Karpas-422 (cell line): ENCODE measurements at regions not wholly inside any gene's neighbourhood (a gene's known extent, or its start where the extent isn't known, plus 50 kb on each side); places are given as distances from the start of the nearest gene placed in this dataset.

Experiments
- DNase-seq: peaks from one replicate; pipeline ENCODE4 v3.0.0-alpha.2; 2015
- H2AFZ ChIP-seq: fragments of 200-600 bp; sonication (generic); 2 replicates; pipeline ENCODE4 v1.6.1; 2014; ENCODE audit warnings: antibody characterized with exemption, low read length, mixed read lengths
- H3K27ac ChIP-seq: fragments of 200-600 bp; sonication (generic); 2 replicates; pipeline ENCODE4 v1.5.1; 2014; ENCODE audit warnings: mild to moderate bottlenecking, low read length, moderate library complexity
- H3K27me3 ChIP-seq: fragments of 200-600 bp; sonication (generic); 2 replicates; pipeline ENCODE4 v1.6.1; 2014; ENCODE audit warnings: low read length, mixed read lengths
- H3K36me3 ChIP-seq: fragments of 200-600 bp; sonication (generic); 2 replicates; pipeline ENCODE4 v1.6.1; 2014; ENCODE audit warnings: low read length, mixed read lengths; ENCODE audit not compliant: insufficient read depth
- H3K4me1 ChIP-seq: fragments of 200-600 bp; sonication (generic); 2 replicates; pipeline ENCODE4 v1.6.1; 2014; ENCODE audit warnings: mild to moderate bottlenecking, low read length, mixed read lengths
- H3K4me2 ChIP-seq: fragments of 200-600 bp; sonication (generic); 2 replicates; pipeline ENCODE4 v1.6.1; 2014; ENCODE audit warnings: low read length, low read depth, mild to moderate bottlenecking; ENCODE audit not compliant: poor library complexity, severe bottlenecking
- H3K4me3 ChIP-seq: fragments of 200-600 bp; sonication (generic); 2 replicates; pipeline ENCODE4 v1.5.1; 2014; ENCODE audit warnings: mild to moderate bottlenecking, antibody characterized with exemption, low read length, mixed read lengths
- H3K79me2 ChIP-seq: fragments of 200-600 bp; sonication (generic); 2 replicates; pipeline ENCODE4 v1.6.1; 2014; ENCODE audit warnings: mild to moderate bottlenecking, low read length, mixed read lengths
- H3K9ac ChIP-seq: fragments of 200-600 bp; sonication (generic); 2 replicates; pipeline ENCODE4 v1.6.0; 2014; ENCODE audit warnings: low read length
- H3K9me2 ChIP-seq: fragments of 200-600 bp; sonication (generic), shearing (Covaris generic); replicated peaks from 2 replicates; pipeline ENCODE4 v1.6.0; 2014; ENCODE audit warnings: mild to moderate bottlenecking, low read length, moderate library complexity; ENCODE audit not compliant: insufficient read depth
- H3K9me3 ChIP-seq: fragments of 300-700, 200-600 bp; sonication (generic); 2 replicates; pipeline ENCODE4 v1.6.1; 2014; ENCODE audit warnings: low read length, mixed read lengths
- H4K20me1 ChIP-seq: fragments of 200-600 bp; sonication (generic); 2 replicates; pipeline ENCODE4 v1.6.1; 2014; ENCODE audit warnings: mild to moderate bottlenecking, antibody characterized with exemption, low read length, low read depth; ENCODE audit not compliant: insufficient read depth

DNA sequence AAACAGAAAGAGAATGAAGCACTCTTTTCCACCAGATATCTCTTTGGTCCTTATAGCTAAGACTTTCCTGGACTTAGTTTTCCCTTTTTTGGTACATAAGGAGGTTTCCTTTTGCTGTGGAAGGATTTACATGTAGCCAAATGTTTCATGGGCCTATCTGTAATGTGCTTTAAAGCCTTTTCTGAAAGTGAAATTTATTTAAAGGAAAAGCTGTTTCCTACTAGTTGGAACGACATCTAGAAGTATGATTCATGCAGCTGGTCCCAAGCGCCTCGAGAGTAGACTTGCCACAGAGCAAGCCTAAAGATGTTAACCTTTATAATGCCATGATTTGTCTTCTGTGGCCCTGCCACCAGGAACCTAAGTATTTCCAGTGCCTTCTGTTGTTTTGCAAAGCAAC lies 390.3 kb downstream of the DLEU7 start:
- Histone ChIP-seq H3K36me3 (no peaks in the 10 kb centered on the region), H3K9me2 (no peaks in the 10 kb centered on the region), H4K20me1 (no peaks in the 10 kb centered on the region), H3K27ac (peak overlapping the region; percentile 94), H3K9me3 (no peaks in the 10 kb centered on the region), H3K4me3 (no peak overlapping the region), H3K4me1 (peaks cover 79% of the 10 kb centered on the region), H3K79me2 (no peaks in the 10 kb centered on the region), H3K9ac (peak overlapping the region; percentile 47), H2AFZ (0 out of 2 replicates have a peak overlapping the region, but pooled peaks have one; percentile 12), H3K4me2 (peak overlapping the region; percentile 42), H3K27me3 (no peaks in the 10 kb centered on the region)
- DNase-seq: no peak

DNA sequence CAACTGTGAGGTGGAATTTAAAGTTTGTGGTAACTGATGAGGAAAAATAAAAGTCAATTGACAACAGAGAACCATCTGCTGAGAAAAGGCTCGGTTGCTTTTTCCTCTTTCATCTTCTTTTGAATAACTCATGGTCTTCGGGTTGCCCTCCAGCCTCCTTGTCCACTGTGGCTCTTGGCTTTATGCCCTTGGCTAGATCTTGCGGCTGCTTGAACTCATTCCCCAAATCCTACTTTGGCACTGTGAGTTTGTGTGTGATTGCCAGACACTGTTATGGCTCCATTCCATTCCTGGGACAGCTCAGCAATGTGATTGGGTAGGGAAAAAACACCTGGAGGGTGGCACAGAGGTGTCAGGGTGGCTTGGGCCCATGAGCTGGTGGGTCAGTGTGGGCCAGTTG lies 387.4 kb downstream of the DLEU7 start:
- Histone ChIP-seq H3K4me2 (peak overlapping the region; percentile 38), H3K36me3 (no peaks in the 10 kb centered on the region), H4K20me1 (no peaks in the 10 kb centered on the region), H3K27me3 (no peaks in the 10 kb centered on the region), H3K9me3 (no peaks in the 10 kb centered on the region), H3K9me2 (no peaks in the 10 kb centered on the region), H3K4me1 (peaks cover 91% of the 10 kb centered on the region), H3K27ac (peak overlapping the region; percentile 94), H3K79me2 (no peaks in the 10 kb centered on the region), H3K9ac (0 out of 2 replicates have a peak overlapping the region, but pooled peaks have one; percentile 47), H3K4me3 (no peak overlapping the region), H2AFZ (no peak overlapping the region)
- DNase-seq: no peak

DNA sequence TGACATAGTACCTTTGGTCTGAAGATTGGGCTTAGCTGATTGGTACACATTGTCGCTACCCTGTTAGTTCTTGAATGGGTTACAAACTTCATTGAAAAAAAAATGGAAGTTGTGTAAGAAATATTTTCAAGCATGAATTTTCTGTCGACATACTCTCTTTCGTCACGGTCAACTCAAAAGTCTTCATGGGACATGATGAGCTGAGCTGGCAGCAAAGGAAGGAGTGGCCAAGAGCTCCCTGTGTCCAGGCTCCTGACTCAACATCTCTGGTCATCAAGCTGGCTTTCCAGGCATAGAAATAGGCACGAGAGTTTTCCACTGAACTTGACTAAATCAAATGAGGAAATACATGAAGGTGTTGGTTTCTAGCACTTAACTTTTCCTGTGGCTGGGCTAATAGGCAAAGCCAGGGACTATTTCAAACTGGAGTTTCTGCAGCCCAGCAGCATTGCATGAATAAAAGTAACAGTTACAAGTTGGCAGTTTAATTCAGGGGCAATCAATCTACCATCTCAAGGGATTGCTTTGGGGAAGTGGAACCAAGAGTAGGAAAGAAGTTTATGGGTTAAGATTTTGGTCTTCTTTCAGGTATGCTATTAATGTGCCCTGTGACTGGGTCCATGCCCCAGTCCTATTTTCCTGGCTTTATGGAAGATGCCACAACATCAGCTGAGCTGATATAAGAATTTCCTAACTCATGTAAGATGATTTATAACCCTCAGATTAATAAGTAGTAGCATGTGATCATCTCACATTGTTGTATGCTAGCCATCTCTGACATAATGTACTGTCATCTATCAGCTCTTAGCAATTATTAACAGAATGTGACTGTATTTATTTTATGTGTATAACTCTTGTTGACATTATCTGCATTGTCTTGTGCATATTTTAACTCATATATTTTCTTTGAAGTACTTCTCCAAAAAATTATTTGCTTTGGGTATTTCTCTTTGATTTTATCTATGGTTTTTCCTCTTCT lies 385.8 kb downstream of the DLEU7 start:
- Histone ChIP-seq H3K9me3 (no peaks in the 10 kb centered on the region), H3K27ac (peak overlapping the region; percentile 94), H3K27me3 (no peaks in the 10 kb centered on the region), H4K20me1 (no peaks in the 10 kb centered on the region), H2AFZ (no peak overlapping the region), H3K4me1 (peaks cover 83% of the 10 kb centered on the region), H3K79me2 (no peaks in the 10 kb centered on the region), H3K9ac (peak overlapping the region; percentile 48), H3K4me3 (peak overlapping the region; percentile 41), H3K4me2 (peak overlapping the region; percentile 62), H3K9me2 (no peaks in the 10 kb centered on the region), H3K36me3 (no peaks in the 10 kb centered on the region)
- DNase-seq: peak; percentile 91

DNA sequence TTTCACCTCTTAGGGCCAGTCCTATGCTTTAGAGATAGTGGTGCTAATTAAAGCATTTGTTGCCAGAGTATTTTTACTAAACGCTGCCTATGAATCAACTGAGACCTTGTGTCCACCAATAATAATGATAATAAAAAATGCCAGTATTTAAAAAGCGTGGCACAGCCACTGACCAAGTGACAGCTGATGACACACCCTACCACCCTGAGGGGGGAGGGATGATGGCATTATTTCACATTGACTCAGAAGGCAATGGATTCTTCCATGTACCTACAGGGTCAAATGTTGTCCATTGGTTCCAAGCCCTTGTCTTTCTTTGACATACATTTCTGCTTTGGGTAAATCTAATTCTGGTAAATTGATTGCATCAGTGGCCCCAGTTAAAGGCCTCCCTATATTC lies 384.4 kb downstream of the DLEU7 start:
- H3K79me2 ChIP-seq: no peaks in the 10 kb centered on the region
- peak overlapping the region; percentile 94 for H3K27ac ChIP-seq
- H3K4me3 ChIP-seq: no peak overlapping the region
- H3K36me3 ChIP-seq: no peaks in the 10 kb centered on the region
- no peaks in the 10 kb centered on the region for H4K20me1 ChIP-seq
- no peak overlapping the region for H2AFZ ChIP-seq
- peaks cover 72% of the 10 kb centered on the region for H3K4me1 ChIP-seq
- H3K9me3 ChIP-seq: no peaks in the 10 kb centered on the region
- H3K4me2 ChIP-seq: no peak overlapping the region
- no peak for DNase-seq
- no peaks in the 10 kb centered on the region for H3K27me3 ChIP-seq
- no peaks in the 10 kb centered on the region for H3K9me2 ChIP-seq
- no peak overlapping the region for H3K9ac ChIP-seq

DNA sequence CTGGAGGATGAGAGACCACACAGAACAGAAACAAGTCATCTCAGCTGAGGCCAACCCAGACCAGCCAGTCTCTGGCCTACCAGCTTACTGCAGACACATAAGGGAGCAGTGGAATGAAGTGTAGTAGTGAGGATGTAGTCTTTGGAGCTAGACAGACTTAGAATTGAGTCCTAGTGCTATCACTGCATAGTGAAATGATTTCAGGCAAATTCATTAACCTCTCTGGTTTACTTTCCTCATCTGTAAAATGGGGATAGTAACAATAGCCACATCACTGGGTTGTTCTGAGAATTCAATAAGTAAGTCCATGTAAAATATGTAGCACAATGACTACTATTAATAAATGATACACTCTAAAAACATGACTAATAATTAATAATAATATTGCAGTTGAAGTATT lies 383.8 kb downstream of the DLEU7 start:
- H3K27me3 ChIP-seq: no peaks in the 10 kb centered on the region
- H3K4me1 ChIP-seq: peaks cover 70% of the 10 kb centered on the region
- DNase-seq: peak; percentile 38
- H3K27ac ChIP-seq: peak overlapping the region; percentile 94
- H3K4me2 ChIP-seq: no peak overlapping the region
- no peaks in the 10 kb centered on the region for H3K9me2 ChIP-seq
- H2AFZ ChIP-seq: no peak overlapping the region
- H3K9ac ChIP-seq: no peak overlapping the region
- no peaks in the 10 kb centered on the region for H4K20me1 ChIP-seq
- no peaks in the 10 kb centered on the region for H3K36me3 ChIP-seq
- no peak overlapping the region for H3K4me3 ChIP-seq
- H3K9me3 ChIP-seq: no peaks in the 10 kb centered on the region
- H3K79me2 ChIP-seq: no peaks in the 10 kb centered on the region

DNA sequence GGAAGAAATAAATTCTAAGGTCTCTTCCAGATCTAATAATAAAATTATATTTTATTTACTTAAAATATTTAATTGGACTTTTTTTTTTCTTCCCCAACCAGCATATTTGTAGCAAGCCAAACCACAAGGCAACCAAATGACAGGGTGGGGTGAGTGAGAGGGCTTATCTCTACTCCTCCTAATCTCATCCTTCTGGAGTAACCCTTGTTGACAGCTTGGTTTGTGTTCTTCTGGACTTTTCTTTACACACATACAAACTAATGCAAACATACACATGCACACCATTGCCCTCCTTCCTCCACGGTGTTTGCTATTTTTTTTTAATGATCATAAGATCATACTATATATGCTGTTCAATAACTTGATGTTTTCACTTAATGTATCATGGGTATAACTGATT lies 383.1 kb downstream of the DLEU7 start:
- H3K4me3 ChIP-seq: no peak overlapping the region
- H3K9ac ChIP-seq: no peak overlapping the region

DNA sequence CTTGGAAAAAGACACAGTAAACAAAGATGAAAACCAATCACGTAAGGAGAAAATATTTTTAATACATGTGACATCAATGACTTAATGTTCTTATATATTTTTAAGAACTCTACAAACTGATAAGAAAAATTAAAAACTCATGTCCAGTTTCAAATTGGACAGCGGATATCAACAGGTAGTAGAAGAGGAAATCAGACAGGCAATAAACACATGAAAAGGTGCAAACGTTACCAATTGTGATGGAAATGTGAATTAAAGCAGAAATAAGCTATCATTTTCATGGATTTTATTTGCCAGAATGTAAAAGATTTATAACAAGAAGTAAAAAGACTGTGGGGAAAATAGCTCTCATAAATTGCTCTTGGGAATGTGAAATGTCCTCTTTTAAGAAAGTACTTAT lies 382.3 kb downstream of the DLEU7 start:
- H3K9me3 ChIP-seq: no peaks in the 10 kb centered on the region
- no peaks in the 10 kb centered on the region for H3K27me3 ChIP-seq
- H3K4me1 ChIP-seq: peaks cover 65% of the 10 kb centered on the region
- H3K4me2 ChIP-seq: no peak overlapping the region
- peak overlapping the region; percentile 17; the same call in 1 of the 2 replicates for H2AFZ ChIP-seq
- no peak for DNase-seq
- H3K36me3 ChIP-seq: no peaks in the 10 kb centered on the region
- no peak overlapping the region for H3K4me3 ChIP-seq
- no peaks in the 10 kb centered on the region for H3K9me2 ChIP-seq
- no peaks in the 10 kb centered on the region for H4K20me1 ChIP-seq
- H3K27ac ChIP-seq: peak overlapping the region; percentile 94; the same call in 1 of the 2 replicates
- H3K9ac ChIP-seq: no peak overlapping the region
- H3K79me2 ChIP-seq: no peaks in the 10 kb centered on the region

More for the DNA sequence above, 383.1 kb downstream of the DLEU7 start:
- DNase-seq: peak; percentile 40
- Histone ChIP-seq H3K9me3 (no peaks in the 10 kb centered on the region), H3K27me3 (no peaks in the 10 kb centered on the region), H3K36me3 (no peaks in the 10 kb centered on the region), H3K79me2 (no peaks in the 10 kb centered on the region), H2AFZ (no peak overlapping the region), H4K20me1 (no peaks in the 10 kb centered on the region), H3K4me1 (peaks cover 69% of the 10 kb centered on the region), H3K9me2 (no peaks in the 10 kb centered on the region), H3K27ac (peak overlapping the region; percentile 94; the same call in 1 of the 2 replicates), H3K4me2 (no peak overlapping the region)

DNA sequence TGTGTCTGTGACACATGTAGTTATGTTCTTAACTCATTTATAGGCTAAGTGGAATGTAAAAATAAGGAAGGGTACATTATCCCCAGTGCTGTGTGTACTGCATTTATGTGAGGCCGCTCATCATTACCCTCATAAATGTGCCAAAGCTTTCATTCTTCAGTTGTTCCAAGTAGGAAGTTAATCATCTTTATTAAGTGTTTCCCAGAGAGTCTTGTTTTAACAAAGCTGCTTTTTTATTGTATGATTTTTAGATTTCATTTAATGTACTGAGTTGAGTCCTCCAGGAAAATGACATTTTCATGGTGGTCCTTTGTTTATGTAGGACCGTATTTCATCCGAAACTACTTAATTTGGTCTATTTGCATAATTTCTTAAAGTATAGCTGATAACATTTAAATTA lies 379.8 kb downstream of the DLEU7 start:
- Histone ChIP-seq H3K36me3 (no peaks in the 10 kb centered on the region), H3K79me2 (no peaks in the 10 kb centered on the region), H3K4me2 (no peak overlapping the region), H2AFZ (no peak overlapping the region), H3K27ac (no peak overlapping the region), H3K27me3 (no peaks in the 10 kb centered on the region), H3K4me3 (no peak overlapping the region), H3K9ac (no peak overlapping the region), H4K20me1 (no peaks in the 10 kb centered on the region), H3K4me1 (peaks cover 56% of the 10 kb centered on the region), H3K9me3 (no peaks in the 10 kb centered on the region), H3K9me2 (no peaks in the 10 kb centered on the region)
- DNase-seq: no peak
